ENCODE measurements at regions not wholly inside any gene's neighbourhood (a gene's known extent, or its start where the extent isn't known, plus 50 kb on each side); places are given as distances from the start of the nearest gene placed in this dataset.

GRCh38 chr10:111156754-111157153, 79.9 kb downstream of the ADRA2A start:
- ChIA-PET CTCF (no interaction called here), POLR2A (no interaction called here), SMC1A (ENCODE audit: uncharacterized antibody, unreplicated experiment) (no interaction called here), RAD21 (ENCODE audit: unreplicated experiment) (no interaction called here)
- Histone ChIP-seq H2AFZ (ENCODE audit: control insufficient read depth, low read depth, low read length) (no peak overlapping the region), H3K4me2 (ENCODE audit: control insufficient read depth, insufficient read depth) (no peak overlapping the region), H3K27me3 (replicated peaks in 1 of 2; ENCODE audit: control insufficient read depth in 2 of 2, insufficient read depth in 2 of 2, low read length in 1 of 2) (peaks cover 0 to 2% of the 10 kb centered on the region in 2 experiments; a peak in 1 of 4 replicates), H3K9me3 (replicated peaks; ENCODE audit: control insufficient read depth, insufficient read depth, low read length) (no peaks in the 10 kb centered on the region), H4K20me1 (ENCODE audit: control insufficient read depth, insufficient read depth) (no peaks in the 10 kb centered on the region), H3K4me3 (no peak overlapping the region), H3K9ac (ENCODE audit: control insufficient read depth, insufficient read depth, low read length) (no peak overlapping the region), H3K79me2 (ENCODE audit: control insufficient read depth, insufficient read depth, low read length) (no peaks in the 10 kb centered on the region), H3K27ac (ENCODE audit: control insufficient read depth, insufficient read depth) (no peak overlapping the region), H3K36me3 (ENCODE audit: control insufficient read depth in 2 of 2, insufficient read depth in 2 of 2, low read length in 1 of 2) (no peaks in the 10 kb centered on the region), H3K4me1 (ENCODE audit: control insufficient read depth, insufficient read depth, low read length) (no peaks in the 10 kb centered on the region)
- intact Hi-C loops (cut with micrococcal nuclease; ENCODE audit: unreplicated experiment), result no loop called here
- BruUV-seq (replicated peaks), result no TSS peak
- TF ChIP-seq TBL1XR1 (IDR thresholded peaks at IDR 0.05; ENCODE audit: low read depth, low read length) (no peak), ZZZ3 (IDR thresholded peaks at IDR 0.05; ENCODE audit: control insufficient read depth, insufficient read length, low read depth) (no peak), BCLAF1 (IDR thresholded peaks at IDR 0.05) (no peak), REST (IDR thresholded peaks at IDR 0.05; ENCODE audit: low read depth, low read length) (no peak), CHD1 (IDR thresholded peaks at IDR 0.05; ENCODE audit: low read depth, low read length) (no peak), ZNF384 (IDR thresholded peaks at IDR 0.05; ENCODE audit: borderline replicate concordance, low read depth, low read length) (no peak), IRF4 (IDR thresholded peaks at IDR 0.05; ENCODE audit: low read depth, low read length) (no peak), PAX5 (IDR thresholded peaks at IDR 0.05; ENCODE audit: borderline replicate concordance, low read depth, low read length) (no peak), WRNIP1 (IDR thresholded peaks at IDR 0.05; ENCODE audit: borderline replicate concordance, low read depth, low read length) (no peak), IKZF1 (conservative IDR thresholded peaks at IDR 0.05) (no peak), IRF5 (IDR thresholded peaks at IDR 0.05; ENCODE audit: borderline replicate concordance) (no peak), KDM1A (IDR thresholded peaks at IDR 0.05; ENCODE audit: borderline replicate concordance) (no peak), NFYA (IDR thresholded peaks at IDR 0.05; ENCODE audit: borderline replicate concordance, low read depth, low read length) (no peak), GABPA (IDR thresholded peaks at IDR 0.05; ENCODE audit: low read depth) (no peak), NFXL1 (IDR thresholded peaks at IDR 0.05; ENCODE audit: borderline replicate concordance) (no peak)
- no peak for ATAC-seq
- no peak for FAIRE-seq
- in situ Hi-C loops (cut with MboI), result no loop called here
- 17% methylated on average over 2 of the region's 2 CpGs for WGBS (ENCODE audit: insufficient coverage, insufficient replicate concordance, low lambda C conversion rate, missing lambda C conversion rate)
- DNase-seq (ENCODE audit: low read depth, low spot score), result no peak
